Hematopoietic multipotent progenitor cell treated with erythropoietin and hydrocortisone succinate and interleukin-3 and kit ligand, for 6 days (in vitro differentiated cells): ENCODE measurements at regions not wholly inside any gene's neighbourhood (a gene's known extent, or its start where the extent isn't known, plus 50 kb on each side); places are given as distances from the start of the nearest gene placed in this dataset.

Source experiments
- DNase-seq: peaks from one replicate; pipeline ENCODE4 v3.0.0-alpha.2; 2015

- DNase-seq = no peak
Measured at GRCh38 chr4:17286752-17287460, 225.0 kb downstream of the QDPR start.

GRCh38 chr4:17285747-17286146 is 226.1 kb downstream of the QDPR start:
- no peak for DNase-seq

- DNase-seq = no peak
Measured at GRCh38 chr4:17284323-17285175, 227.3 kb downstream of the QDPR start.

GRCh38 chr4:17283832-17284231 is 228.1 kb downstream of the QDPR start:
- no peak for DNase-seq

GRCh38 chr4:17283251-17283650 is 228.6 kb downstream of the QDPR start:
- no peak for DNase-seq

- no peak for DNase-seq
Measured at GRCh38 chr4:17280261-17281018, 231.4 kb downstream of the QDPR start.

DNA sequence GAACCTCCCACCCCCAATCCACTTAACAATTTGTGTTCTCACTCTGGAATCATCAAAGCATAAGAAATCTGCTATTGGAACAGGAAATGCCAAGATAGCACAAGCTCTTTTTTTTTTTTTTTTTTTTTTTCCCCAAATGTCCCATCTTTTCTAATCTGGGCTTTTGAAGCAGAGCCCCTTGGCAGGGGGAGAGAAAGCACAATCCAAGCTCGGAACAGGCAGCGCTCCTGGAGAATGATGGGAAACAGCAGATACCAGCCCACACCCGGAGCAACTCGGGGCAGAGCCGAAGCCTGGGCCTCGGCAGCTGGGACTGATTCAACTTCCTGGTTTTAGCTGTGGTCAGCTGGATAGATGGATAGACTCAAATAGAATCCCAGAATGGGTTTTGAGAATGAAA is 235.1 kb downstream of the QDPR start:
- DNase-seq = no peak

DNA sequence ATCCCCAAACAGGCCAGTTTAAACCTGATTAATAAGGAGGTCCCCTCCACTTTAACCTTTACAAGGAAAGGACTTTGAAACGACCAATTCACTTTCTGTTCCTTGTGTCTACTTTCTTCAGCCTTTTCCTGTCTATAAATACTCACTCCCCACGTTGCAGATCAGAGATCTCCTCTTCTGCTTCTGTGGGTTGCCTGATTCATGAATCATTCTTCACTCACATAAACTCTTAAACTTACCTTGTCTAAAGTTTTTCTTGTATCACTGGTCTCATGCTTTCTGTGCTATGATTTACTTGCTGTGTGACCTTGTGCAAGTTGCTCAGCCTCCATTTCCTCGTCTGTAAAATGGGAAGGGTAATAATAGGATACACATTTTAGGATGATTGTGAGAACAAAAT is 236.1 kb downstream of the QDPR start:
- no peak for DNase-seq

GRCh38 chr4:17273047-17273446 is 238.8 kb downstream of the QDPR start:
- no peak for DNase-seq

DNA sequence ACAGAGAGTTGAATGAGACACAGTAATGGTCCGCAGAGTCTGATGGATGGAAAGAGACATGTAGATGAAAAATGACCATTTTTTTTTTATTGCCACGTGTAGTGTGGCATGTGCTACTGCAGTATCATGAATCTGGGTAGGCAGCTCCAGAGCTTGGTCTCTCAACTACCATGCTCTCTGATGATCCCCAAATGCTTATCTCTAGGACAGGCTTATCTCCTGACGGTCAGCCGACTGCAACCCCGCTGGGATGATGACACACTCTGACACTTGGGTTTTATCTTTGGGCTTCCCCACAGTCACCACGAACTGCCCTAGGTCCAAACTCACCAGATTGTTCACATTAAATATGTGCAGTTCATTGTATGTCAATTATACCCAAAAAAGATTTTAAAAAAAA is 239.7 kb downstream of the QDPR start:
- peak; percentile 10 for DNase-seq

- no peak for DNase-seq
Measured at GRCh38 chr4:17265653-17266052, 246.2 kb downstream of the QDPR start.

GRCh38 chr4:17265139-17265538 is 246.8 kb downstream of the QDPR start:
- DNase-seq = no peak

DNA sequence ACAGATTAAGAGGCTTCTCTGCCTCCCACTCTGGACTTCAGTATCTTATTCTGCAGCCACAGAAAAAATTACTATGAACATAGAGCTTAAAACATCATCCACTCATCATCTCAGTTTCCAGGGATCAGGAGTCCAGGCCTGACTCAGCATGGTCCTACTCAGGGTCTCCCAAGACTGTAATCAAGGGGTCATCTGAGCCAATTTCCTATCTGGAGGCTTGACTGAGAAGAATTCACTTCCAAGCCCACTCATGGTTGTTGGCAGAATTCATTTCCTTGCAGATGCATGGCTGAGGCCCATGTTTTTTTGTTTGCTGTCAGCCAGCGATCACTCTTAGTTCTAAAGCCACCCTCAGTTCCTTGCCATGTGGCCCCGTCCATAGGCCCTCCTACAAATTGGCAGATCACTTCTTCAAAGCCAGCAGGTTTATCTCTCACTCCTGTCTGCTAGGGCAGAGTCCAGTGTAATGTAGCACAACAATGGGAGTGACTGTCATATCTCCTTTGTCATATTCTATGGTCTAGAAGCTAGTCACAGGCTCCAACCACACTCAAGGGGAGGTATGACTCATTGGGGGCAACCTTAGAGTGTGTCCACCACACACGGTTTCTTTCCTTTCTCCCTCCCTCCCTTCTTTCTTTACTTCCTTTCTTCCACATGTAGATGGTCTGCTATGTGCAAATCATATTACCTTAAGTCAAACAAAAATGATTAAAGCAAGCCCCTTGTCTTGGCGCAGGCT is 251.6 kb downstream of the QDPR start:
- DNase-seq = no peak

DNA sequence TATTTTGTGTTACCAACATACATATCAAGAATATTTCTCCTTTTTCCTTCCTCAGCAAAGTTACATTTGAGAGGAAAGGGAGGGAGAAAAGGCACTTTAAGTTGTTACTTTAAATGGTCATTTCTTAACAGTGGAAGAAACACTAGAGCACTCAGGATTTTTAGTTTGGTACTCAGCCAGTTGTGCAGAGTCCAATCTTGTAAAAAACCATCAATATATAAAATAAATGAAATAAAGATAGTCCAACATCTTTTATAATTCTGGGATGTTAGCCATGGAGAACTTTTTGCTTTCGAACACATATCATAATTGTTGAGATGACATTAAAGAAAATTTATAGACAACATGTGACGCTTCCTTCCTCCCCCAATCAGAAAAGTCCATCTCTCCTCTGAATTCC is 253.8 kb downstream of the QDPR start:
- DNase-seq = no peak

DNA sequence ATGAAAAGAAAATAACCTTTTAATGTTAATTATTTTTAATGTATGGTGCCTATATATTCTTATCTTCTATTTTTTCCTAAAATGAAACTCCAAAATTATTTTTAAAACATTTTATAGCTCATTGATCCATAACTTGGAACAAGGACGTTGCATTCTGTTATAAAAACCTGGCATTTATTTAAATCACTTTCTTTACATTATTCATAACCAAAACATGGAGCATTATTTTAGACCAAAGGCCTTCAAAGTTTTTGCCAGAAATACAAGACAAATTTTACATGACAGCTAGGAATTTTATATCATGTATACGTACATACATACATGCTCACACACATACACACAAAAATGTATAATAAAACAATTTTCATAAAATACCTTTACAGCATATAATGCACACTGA is 259.8 kb downstream of the QDPR start:
- DNase-seq = no peak

- no peak for DNase-seq
Measured at GRCh38 chr4:17251101-17251500, 260.8 kb downstream of the QDPR start.

GRCh38 chr4:17250591-17250990 is 261.3 kb downstream of the QDPR start:
- no peak for DNase-seq

DNA sequence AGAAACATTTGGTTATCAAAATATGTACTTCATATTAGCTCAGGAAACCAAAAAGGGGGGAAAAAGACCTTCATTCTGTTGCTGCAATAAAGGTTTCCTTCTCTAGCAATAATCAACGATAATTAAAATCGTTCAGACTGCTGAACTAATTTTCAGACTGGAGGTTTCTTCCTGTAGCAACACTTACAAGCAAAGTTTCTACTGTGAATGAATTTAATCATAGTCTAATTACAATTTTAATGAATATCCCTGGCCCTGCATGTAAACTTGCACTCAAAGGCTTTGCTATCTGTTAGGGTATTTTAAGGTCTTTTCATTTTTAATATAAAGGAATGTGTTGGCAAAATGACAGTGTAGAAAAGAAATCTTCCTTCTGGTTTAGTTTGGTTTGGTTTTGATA is 265.2 kb downstream of the QDPR start:
- no peak for DNase-seq

- no peak for DNase-seq
Measured at GRCh38 chr4:17241835-17242234, 270.1 kb downstream of the QDPR start.

- no peak for DNase-seq
Measured at GRCh38 chr4:17238633-17239032, 273.3 kb downstream of the QDPR start.

DNA sequence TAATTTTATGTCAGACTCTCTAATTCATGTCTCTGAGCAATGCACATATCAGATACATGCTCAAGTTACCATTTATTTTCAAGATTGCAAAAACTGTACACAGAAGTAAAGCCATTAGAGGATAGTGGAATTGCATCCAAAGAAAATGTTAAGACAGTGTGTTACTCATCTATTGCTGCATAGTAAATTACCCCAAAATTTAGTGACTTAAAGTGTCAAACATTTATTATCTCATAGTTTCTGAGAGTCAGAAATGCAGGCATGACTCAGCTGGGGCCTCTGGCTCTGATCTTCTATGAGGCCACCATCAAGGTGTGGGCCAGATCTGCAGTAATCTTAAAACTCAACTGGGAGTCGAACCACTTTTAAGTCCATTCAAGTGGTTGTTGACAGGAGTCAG is 275.2 kb downstream of the QDPR start:
- DNase-seq = no peak

DNA sequence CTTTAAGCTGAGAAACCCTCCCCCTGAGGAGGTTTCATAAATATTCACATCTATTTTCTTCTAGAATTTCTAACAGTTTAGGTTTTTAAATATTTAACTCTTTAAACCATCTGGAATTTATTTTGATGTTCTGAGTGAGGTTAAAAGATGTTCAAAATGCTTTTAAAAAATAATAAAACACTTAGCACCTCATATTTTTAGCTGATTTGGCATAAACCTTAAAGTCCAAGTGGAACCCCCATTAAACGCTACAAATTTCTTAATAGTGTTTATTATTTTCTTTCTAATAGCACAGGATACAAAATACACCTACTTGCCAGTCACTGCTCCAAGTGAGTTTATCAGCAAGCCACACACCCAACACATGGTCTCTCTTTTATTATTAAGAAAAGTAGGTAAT is 277.2 kb downstream of the QDPR start:
- no peak for DNase-seq
